Activated CD8-positive, alpha-beta memory T cell treated with anti-CD3 and anti-CD28 coated beads, Interleukin-2, amount 10 ng/mL, durations not matched to agents 7 days and 5 days (primary cell): ENCODE measurements at regions not wholly inside any gene's neighbourhood (a gene's known extent, or its start where the extent isn't known, plus 50 kb on each side); places are given as distances from the start of the nearest gene placed in this dataset.
"Not testable (repeated sequence)": the region's sequence is repeated elsewhere in the genome, so short reads cannot be mapped to it uniquely, and the experiment has no call there.

Source experiments
- ATAC-seq: fragments of 150-1000 bp; cut with Tn5 transposase; one replicate; pipeline ENCODE4 v1.10.0; 2021; ENCODE audit warnings: moderate library complexity
- CTCF ChIA-PET: fragments of 350-600 bp; sonication (Branson Sonifier 250); formaldehyde crosslinking; loops from one replicate; lab custom pipeline; 2021; ENCODE audit warnings: antibody characterized with exemption; lab: Charles Lee
- DNase-seq: peaks from one replicate; pipeline ENCODE4 v3.0.0-alpha.2; 2020
- H3K27ac Mint-ChIP-seq: one replicate; pipeline ENCODE4 v1.8.0; 2021; ENCODE audit warnings: mild to moderate bottlenecking, mixed read lengths
- H3K27me3 Mint-ChIP-seq: one replicate; pipeline ENCODE4 v1.8.0; 2021; ENCODE audit warnings: mixed read lengths
- H3K36me3 Mint-ChIP-seq: one replicate; pipeline ENCODE4 v1.8.0; 2021; ENCODE audit warnings: mild to moderate bottlenecking, mixed read lengths
- H3K4me1 Mint-ChIP-seq: one replicate; pipeline ENCODE4 v1.8.0; 2021; ENCODE audit warnings: mixed read lengths
- H3K4me3 Mint-ChIP-seq: one replicate; pipeline ENCODE4 v1.8.0; 2021; ENCODE audit warnings: mild to moderate bottlenecking, moderate library complexity, mixed read lengths
- H3K9me3 Mint-ChIP-seq: one replicate; pipeline ENCODE4 v1.8.0; 2022; ENCODE audit warnings: low read depth, mixed read lengths

DNA sequence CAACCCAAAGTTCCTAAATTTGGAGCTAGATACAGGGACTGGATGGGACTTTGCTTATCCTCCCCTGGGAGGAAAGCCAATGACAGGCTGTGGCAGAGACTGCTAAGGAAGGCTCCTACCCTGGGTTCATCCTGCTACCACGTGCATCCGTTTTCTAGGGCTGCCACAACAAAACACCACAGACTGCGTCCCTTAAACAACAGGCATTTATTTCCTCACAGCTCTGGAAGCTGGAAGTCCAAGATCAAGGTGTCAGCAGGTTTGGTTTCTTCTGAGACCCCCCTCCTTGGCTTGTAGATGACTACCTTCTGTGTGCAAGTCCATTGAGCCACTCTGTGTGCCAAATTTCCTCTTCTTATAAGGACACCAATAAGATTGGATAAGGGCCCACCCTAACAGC lies 263.9 kb downstream of the FAM43A start:
- Mint-ChIP-seq H3K4me1 (no peaks in the 10 kb centered on the region), H3K27me3 (peaks cover 8% of the 10 kb centered on the region), H3K4me3 (no peak overlapping the region), H3K27ac (no peak overlapping the region), H3K9me3 (no peaks in the 10 kb centered on the region), H3K36me3 (no peaks in the 10 kb centered on the region)
- DNase-seq (no peak), ATAC-seq (no peak)
- CTCF ChIA-PET, result no interaction called here

GRCh38 chr3:194950906-194951628 lies 265.4 kb downstream of the FAM43A start:
- Mint-ChIP-seq H3K27ac (no peak overlapping the region), H3K9me3 (no peaks in the 10 kb centered on the region), H3K4me1 (no peaks in the 10 kb centered on the region), H3K36me3 (no peaks in the 10 kb centered on the region), H3K4me3 (no peak overlapping the region), H3K27me3 (peaks cover 5% of the 10 kb centered on the region)
- ATAC-seq, result no peak
- CTCF ChIA-PET, result no interaction called here
- DNase-seq, result no peak

GRCh38 chr3:194951629-194951920 lies 265.9 kb downstream of the FAM43A start:
- H3K4me1 Mint-ChIP-seq, H3K4me3 Mint-ChIP-seq, H3K27me3 Mint-ChIP-seq, H3K36me3 Mint-ChIP-seq, DNase-seq, CTCF ChIA-PET, ATAC-seq, H3K27ac Mint-ChIP-seq, H3K9me3 Mint-ChIP-seq: not testable (repeated sequence)

DNA sequence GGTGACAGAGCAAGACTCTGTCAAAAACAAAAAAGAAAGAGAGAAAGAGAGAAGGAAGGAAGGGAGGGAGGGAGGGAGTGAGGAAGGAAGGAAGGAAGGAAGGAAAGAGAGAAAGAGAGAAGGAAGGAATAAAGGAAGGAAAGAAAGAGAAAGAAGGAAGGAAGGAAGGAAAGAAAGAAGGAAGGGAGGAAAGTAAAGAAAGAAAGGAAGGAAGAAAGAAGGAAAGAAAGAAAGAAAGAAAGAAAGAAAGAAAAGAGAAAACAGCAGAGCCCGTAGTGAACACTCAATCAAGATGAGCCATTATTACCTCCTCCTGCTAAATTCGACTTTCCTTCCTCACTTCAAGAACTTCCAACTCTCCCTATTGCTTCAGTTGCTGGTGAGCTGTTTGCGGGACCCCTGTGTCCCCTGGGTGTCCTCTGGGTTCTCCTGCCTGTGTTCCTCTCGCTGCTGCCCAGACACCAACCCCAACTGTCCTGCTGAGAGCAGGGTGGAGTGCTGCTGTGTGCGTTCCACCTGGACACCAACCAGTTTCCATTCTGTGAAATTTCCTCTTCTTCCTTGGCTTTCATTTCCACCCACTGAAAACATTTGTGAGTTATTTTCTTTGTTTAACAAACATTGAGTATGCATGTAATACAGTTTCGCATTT lies 266.4 kb downstream of the FAM43A start:
- no peaks in the 10 kb centered on the region for H3K9me3 Mint-ChIP-seq
- ATAC-seq (no peak), DNase-seq (no peak)
- H3K4me3 Mint-ChIP-seq, result no peak overlapping the region
- H3K4me1 Mint-ChIP-seq, result no peaks in the 10 kb centered on the region
- CTCF ChIA-PET, result no interaction called here
- no peaks in the 10 kb centered on the region for H3K36me3 Mint-ChIP-seq
- H3K27ac Mint-ChIP-seq, result no peak overlapping the region
- peaks cover 5% of the 10 kb centered on the region for H3K27me3 Mint-ChIP-seq

- Mint-ChIP-seq H3K27me3 (peaks cover 5% of the 10 kb centered on the region), H3K27ac (no peak overlapping the region), H3K9me3 (no peaks in the 10 kb centered on the region), H3K4me3 (no peak overlapping the region), H3K4me1 (no peaks in the 10 kb centered on the region), H3K36me3 (no peaks in the 10 kb centered on the region)
- ATAC-seq (no peak), DNase-seq (no peak)
- CTCF ChIA-PET, result no interaction called here
Measured at GRCh38 chr3:194952841-194953241, 267.2 kb downstream of the FAM43A start.

- peaks cover 4% of the 10 kb centered on the region for H3K27me3 Mint-ChIP-seq
- no peaks in the 10 kb centered on the region for H3K4me1 Mint-ChIP-seq
- H3K27ac Mint-ChIP-seq, result no peak overlapping the region
- CTCF ChIA-PET, result no interaction called here
- ATAC-seq, result no peak
- DNase-seq, result no peak
- no peaks in the 10 kb centered on the region for H3K36me3 Mint-ChIP-seq
- no peak overlapping the region for H3K4me3 Mint-ChIP-seq
- H3K9me3 Mint-ChIP-seq, result no peaks in the 10 kb centered on the region
Measured at GRCh38 chr3:194953291-194953690, 267.6 kb downstream of the FAM43A start.

DNA sequence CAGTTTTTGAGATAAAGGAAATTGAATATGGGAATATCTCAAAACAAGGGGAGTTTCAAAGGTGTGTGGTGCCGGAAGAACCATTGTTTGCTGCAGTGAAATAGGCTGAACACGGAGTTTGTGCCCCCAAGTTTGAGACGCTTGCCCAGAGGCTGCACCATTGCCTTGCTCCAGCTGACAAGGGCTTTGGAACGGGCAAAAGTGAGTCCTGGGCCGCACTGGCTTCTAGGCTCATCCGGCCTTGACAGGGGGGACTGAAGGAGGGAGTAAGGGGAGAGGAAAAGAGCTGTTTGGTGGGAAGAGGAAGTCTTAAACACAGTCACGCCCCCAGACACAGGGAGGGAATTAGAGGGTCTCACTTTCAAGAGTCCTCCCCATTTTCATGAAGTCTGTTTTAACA lies 269.9 kb downstream of the FAM43A start:
- ATAC-seq, result no peak
- no peak for DNase-seq
- no peaks in the 10 kb centered on the region for H3K9me3 Mint-ChIP-seq
- CTCF ChIA-PET, result no interaction called here
- H3K27me3 Mint-ChIP-seq, result no peaks in the 10 kb centered on the region
- H3K27ac Mint-ChIP-seq, result no peak overlapping the region
- no peaks in the 10 kb centered on the region for H3K4me1 Mint-ChIP-seq
- no peak overlapping the region for H3K4me3 Mint-ChIP-seq
- H3K36me3 Mint-ChIP-seq, result no peaks in the 10 kb centered on the region

- Mint-ChIP-seq H3K4me3 (no peak overlapping the region), H3K27me3 (no peaks in the 10 kb centered on the region), H3K27ac (no peak overlapping the region), H3K36me3 (no peaks in the 10 kb centered on the region), H3K9me3 (no peaks in the 10 kb centered on the region), H3K4me1 (no peaks in the 10 kb centered on the region)
- ATAC-seq (no peak), DNase-seq (no peak)
- CTCF ChIA-PET, result no interaction called here
Measured at GRCh38 chr3:194955979-194956696, 270.5 kb downstream of the FAM43A start.

- no peak for DNase-seq
- Mint-ChIP-seq H3K4me3 (no peak overlapping the region), H3K4me1 (no peaks in the 10 kb centered on the region), H3K9me3 (no peaks in the 10 kb centered on the region), H3K27me3 (no peaks in the 10 kb centered on the region), H3K27ac (no peak overlapping the region), H3K36me3 (no peaks in the 10 kb centered on the region)
- no peak for ATAC-seq
- CTCF ChIA-PET, result no interaction called here
Measured at GRCh38 chr3:194956697-194957396, 271.2 kb downstream of the FAM43A start.

DNA sequence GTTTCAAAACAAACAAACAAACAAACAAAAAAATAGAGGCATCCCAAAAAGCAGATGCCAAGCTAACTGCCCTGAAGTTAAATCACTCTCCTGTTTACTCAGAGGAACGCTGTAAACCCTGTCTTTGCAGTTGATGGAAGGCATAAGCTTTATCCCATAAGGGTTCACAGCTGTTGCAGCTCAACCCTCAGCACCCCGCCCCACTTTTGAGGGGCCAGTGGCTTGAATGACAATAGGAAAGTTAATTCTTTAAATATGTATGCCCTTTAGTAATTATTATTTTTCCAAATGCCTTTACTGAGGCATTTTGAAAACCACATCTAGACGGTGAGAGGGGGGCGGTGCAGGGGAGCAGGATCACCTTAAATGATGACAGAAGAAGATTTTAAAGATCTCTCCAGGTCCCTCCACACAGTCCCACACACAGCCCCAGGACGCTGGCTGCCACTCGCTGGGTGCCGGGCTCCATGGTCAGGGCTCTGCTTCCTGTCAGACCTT lies 272.1 kb downstream of the FAM43A start:
- CTCF ChIA-PET, result no interaction called here
- no peaks in the 10 kb centered on the region for H3K27me3 Mint-ChIP-seq
- no peak overlapping the region for H3K4me3 Mint-ChIP-seq
- H3K27ac Mint-ChIP-seq, result no peak overlapping the region
- no peak for DNase-seq
- no peaks in the 10 kb centered on the region for H3K4me1 Mint-ChIP-seq
- ATAC-seq, result no peak
- H3K9me3 Mint-ChIP-seq, result no peaks in the 10 kb centered on the region
- no peaks in the 10 kb centered on the region for H3K36me3 Mint-ChIP-seq

DNA sequence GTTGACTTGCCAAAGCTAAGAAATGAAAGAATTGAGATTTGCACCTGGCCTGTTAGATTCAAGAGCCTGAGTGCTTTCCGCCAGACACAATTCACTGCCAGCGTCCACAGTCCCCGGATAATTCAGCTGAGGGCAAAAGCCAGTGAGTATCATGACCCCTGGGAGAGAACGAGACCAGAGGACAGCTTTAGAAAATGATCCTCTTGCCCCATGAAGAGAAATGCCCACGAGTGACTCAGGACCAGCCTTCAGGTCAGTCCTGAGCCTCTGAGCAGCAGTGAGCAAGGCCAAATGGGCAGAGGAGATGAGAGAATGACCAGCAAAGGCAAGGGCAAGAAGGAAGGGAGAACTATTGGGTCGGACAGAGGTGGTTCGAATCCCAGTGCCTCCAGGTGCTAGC lies 273.5 kb downstream of the FAM43A start:
- ATAC-seq, result no peak
- Mint-ChIP-seq H3K27ac (no peak overlapping the region), H3K4me1 (no peaks in the 10 kb centered on the region), H3K27me3 (no peaks in the 10 kb centered on the region), H3K9me3 (no peaks in the 10 kb centered on the region), H3K4me3 (no peak overlapping the region), H3K36me3 (no peaks in the 10 kb centered on the region)
- CTCF ChIA-PET, result no interaction called here
- no peak for DNase-seq

DNA sequence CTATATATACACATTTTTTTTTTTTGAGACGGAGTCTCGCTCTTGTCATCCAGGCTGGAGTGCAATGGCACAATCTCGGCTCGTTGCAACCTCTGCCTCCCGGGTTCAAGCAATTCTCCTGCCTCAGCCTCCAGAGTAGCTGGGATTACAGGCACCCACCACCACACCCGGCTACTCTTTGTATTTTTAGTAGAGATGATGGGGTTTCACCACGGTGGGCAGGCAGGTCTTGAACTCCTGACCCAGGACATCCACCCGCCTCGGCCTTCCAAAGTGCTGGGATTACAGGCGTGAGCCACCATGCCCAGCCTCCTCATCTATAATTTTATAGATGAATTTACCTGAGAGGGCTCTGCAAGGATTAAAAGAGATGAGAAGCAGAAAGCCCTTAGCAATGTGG lies 274.0 kb downstream of the FAM43A start:
- H3K36me3 Mint-ChIP-seq, H3K4me1 Mint-ChIP-seq, DNase-seq, CTCF ChIA-PET, H3K27ac Mint-ChIP-seq, H3K4me3 Mint-ChIP-seq, H3K9me3 Mint-ChIP-seq, H3K27me3 Mint-ChIP-seq, ATAC-seq: not testable (repeated sequence)

DNA sequence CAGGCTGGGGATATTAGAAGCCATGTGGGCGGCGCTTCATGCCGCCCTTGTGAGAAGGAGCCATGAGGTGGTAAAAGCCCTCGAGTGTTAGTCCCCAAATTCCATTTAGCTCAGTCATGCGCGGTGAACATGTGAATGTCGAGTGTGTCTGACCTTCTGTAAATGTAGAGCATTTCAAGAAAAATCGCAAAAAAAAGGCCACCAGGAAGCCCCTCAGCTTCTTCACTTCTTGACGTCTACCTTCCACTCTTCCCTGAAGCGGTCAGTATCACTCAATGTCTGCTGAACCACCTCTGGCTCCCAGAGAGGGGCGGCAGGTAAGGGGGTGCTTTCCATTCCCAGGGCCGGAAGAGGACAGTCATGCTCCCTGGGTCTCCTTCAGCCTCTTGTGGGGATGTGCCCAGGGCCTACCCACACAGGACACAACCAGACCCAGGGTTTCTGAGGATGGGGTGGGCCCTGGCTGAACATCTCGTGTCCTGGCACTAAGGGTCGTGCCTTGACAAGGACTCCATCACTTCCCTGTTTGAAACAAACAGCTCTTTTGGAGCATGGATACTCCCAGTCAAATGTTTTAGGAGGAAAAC lies 274.9 kb downstream of the FAM43A start:
- H3K4me1 Mint-ChIP-seq, result no peaks in the 10 kb centered on the region
- CTCF ChIA-PET, result no interaction called here
- peaks cover 4% of the 10 kb centered on the region for H3K27me3 Mint-ChIP-seq
- no peak overlapping the region for H3K27ac Mint-ChIP-seq
- no peaks in the 10 kb centered on the region for H3K36me3 Mint-ChIP-seq
- ATAC-seq (no peak), DNase-seq (no peak)
- no peaks in the 10 kb centered on the region for H3K9me3 Mint-ChIP-seq
- H3K4me3 Mint-ChIP-seq, result no peak overlapping the region
